ENCODE measurements at regions not wholly inside any gene's neighbourhood (a gene's known extent, or its start where the extent isn't known, plus 50 kb on each side); places are given as distances from the start of the nearest gene placed in this dataset.
"Not testable (repeated sequence)": the region's sequence is repeated elsewhere in the genome, so short reads cannot be mapped to it uniquely, and the experiment has no call there.

DNA sequence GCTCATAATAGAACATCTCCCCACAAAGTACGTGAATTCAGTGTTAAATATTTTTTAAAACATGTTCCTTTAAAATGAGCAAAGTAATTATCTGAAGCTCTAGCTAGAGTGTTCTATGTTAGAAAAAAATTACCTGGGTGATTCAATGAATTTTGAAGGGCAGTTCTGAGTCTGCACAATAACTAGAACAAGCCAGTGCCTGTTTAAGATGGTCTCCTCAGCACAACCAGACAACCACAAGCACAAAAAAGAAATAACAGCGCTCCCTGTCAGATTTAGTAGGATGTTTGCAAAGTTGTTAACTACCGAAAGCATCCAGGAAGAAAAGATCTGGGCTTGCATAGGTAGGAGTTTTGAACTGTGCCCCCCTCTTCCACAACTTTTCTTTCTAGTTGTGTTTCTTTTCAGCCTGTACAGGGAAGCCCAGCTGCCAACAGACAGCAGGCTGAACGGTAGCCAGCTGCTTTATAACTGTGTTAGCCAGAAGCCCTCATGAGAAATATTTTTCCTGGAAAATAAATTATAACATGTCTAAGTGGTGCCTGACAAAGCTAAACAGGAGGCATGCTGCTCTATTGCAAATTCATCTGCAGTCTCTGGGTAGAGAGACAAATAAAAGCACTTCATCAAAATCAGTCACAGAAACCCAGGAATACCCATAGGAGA, 1026.9 kb downstream of the MAT2B start:
- DNase-seq (ENCODE audit: low read depth in 4 of 4, low spot score in 2 of 4): no peak

DNA sequence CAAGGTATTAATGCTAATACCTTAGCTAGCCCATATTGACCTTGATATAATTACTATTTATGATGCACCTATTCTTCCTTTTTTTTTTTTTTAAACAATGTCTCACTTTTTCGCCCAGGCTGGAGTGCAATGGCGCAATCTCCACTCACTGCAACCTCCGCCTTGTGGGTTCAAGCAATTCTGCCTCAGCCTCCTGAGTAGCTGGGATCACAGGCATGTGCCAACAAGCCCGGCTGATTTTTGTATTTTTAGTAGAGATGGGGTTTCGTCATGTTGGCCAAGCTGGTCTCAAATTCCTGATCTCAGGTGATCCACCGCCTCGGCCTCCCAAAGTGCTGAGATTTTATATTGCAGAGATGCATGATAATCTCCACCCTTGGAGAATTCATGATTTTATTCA, 1028.0 kb downstream of the MAT2B start:
- not testable (repeated sequence) for DNase-seq (ENCODE audit: low read depth in 4 of 4, low spot score in 2 of 4)

DNA sequence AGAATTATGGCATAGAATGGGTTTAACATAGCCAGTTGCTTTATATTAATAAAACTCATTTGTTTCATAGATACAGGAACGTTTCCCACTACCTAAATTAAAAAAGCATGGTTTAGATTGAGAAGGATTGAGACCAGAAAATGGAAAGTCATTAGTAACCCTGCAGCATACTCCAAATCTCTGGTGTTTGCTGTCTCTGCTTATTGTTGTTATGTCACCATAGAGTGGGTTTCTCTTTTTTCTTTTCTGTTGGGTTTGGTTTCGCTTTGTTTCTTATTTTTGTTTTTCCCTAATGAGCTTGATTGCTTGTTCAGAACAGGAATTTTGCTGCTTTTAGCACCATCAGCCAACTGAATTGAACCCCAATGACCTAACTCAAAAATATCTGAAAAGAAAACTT, 1034.8 kb downstream of the MAT2B start:
- DNase-seq (ENCODE audit: low read depth in 4 of 4, low spot score in 2 of 4): no peak

DNA sequence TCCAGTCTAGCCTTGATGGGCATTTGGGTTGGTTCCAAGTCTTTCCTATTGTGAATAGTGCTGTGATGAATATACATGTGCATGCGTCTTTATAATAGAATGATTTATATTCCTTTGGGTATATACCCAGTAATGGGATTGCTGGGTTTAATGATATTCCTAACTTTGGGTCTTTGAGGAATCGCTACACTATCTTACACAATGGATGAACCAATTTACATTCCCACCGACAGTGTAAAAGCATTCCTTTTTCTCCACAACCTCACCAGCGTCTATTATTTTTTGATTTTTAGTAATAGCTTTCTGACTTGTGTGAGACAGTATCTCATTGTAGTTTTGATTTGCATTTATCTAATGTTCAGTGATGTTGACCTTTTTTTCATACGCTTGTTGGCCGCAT, 1040.1 kb downstream of the MAT2B start:
- DNase-seq (ENCODE audit: low read depth in 4 of 4, low spot score in 2 of 4): no peak

DNA sequence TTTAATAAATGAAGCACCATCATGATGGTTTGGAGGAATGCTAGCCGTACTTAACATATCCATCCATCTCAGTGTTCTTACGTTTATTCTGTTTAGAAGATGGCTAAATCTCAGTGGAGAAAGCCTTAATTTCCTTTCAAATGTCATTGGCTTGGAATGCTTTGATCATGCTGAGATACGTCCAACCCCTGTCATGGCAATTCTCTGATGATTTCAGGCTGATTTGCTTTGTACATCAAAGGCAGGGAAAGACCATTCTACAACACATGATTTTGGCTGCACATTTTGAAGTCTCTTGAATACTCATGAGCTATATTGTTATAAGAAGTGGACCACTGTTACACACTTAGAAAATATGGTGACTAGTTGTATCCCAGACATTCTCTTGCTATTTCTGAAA, 1048.4 kb downstream of the MAT2B start:
- no peak for DNase-seq (ENCODE audit: low read depth in 4 of 4, low spot score in 2 of 4)

DNA sequence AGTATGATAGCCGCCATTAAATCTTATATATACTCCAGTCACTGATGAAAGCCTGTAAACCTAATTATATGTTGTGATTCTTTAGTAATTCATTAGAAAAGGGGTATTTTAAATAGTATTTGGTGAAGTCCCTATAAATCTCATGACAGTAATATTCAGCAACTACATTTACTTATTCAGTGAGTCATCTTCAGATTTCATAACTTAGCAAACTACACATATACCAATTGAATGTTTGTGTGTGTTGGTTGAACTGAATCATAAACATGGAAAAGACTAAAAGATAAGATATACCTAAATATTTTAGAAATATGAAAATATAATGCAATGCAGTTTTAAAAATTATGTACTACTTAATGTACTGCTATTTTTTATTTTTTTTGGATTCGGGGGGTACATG, 1050.4 kb downstream of the MAT2B start:
- no peak for DNase-seq (ENCODE audit: low read depth in 4 of 4, low spot score in 2 of 4)

DNA sequence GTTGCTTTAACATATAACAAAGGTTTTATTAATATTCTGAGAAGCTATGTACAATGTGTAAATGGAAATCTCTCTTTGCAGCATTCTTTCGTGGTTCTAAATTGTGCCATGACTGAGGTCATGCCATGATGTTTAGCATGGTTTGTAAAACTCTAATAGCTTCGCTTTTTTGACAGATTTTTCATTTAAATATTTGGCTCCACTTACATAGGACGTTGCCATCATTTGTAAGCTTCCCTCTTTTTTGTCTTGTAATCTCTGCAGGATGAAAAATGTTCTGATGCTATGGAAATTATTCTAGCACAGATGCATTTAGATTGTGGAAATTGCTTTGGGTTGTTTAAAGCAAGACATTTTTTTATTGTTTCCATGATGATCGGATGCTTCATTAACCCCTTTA, 1054.8 kb downstream of the MAT2B start:
- no peak for DNase-seq (ENCODE audit: low read depth in 4 of 4, low spot score in 2 of 4)

DNA sequence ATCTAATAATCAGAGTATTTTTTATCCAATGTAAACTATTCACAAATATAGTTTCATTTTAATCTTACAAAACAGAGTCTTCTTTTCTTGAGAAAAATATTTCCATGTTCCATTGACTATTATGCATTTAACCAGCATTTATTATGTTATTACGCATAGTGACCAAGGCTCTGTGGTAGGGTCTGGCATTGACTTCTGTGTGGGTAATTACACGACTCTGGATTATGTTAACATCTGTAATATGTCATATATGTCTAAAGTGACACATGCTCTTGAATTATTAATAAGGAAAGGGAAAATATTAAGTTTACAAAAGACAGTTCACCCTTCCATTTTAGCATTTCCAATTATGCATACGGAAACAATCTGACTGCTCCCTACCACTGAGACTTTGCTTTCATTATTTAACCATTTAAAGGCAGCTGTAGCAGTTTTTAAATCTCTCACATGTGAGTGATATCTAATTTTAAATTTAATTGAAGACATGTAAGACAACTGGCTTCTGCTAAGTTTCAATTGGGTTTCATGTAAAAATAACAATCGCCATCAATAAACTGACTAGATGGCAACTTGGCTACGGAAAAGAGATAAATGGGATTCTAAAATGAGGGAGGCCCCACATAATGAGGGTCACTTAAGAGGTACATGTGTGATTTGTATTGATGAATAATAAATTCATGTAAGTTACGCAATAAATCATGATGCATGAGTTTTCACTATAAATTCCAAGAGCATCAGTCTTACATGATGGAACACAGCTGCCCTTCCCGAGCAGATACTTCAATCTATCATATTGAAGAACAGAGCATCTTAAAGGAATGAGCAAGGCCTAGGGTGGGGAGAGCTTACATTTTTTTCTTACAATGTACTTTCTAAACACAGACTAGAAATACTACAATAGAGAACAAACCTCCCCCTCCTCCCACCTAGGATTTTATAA, 1056.8 kb downstream of the MAT2B start:
- DNase-seq (ENCODE audit: low read depth in 4 of 4, low spot score in 2 of 4): no peak

DNA sequence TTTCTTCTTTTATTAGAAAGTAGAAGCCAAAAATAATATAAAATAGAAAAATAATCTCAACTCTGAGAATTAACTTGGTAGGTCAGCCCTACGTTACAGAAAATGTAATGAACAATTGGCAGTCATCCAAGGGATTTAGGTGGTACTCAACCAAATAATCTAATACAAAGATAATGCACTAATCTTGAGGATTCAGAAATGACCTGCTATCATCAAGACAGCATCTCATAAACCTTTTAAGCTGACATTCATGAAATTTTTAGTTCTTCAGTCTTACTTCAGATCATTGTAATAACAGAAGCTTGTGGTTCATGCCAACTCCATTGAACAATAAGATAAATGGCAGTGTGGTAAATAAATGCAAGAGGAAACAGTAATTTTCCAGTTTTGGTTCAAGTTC, 1058.0 kb downstream of the MAT2B start:
- DNase-seq (ENCODE audit: low read depth in 4 of 4, low spot score in 2 of 4): no peak

DNA sequence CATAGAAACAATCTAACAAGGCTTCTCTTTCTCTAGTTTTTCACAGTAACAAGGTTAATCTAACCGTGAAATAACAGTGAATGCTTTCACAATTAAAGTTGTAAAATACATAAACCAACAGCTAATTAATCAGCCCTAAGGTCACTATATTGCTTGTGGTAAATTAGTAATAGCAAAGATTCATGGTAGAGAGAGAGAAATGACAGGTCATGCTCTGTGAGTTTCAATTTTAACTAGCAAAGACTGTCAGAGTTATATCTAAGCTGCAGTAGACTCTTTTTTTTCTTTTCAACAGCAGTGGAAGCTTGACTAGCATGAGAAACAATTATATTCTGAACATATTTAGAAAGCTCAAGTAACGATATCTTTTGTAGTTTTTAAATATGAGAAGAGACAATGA, 1068.0 kb downstream of the MAT2B start:
- peak in 1 of 4 donors; percentile 9 for DNase-seq (ENCODE audit: low read depth in 4 of 4, low spot score in 2 of 4)

DNA sequence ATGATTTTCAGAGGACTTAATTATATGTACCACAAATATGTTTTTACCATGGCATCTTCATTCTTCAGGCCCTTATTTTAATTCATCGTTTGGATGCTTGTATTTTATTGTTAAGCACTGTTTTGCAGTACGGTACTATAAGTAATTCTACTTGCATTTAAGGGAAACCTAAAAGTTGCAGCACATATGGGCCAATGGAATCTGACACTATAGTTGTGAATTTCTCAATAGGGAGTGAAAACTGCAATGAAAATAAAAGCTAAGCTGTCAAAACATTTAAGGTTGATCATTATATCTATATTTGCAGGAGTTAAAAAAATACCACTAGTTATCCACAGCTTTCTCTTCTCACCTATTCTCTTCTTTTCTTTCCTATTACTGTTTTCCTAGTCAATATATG, 1071.8 kb downstream of the MAT2B start:
- DNase-seq (ENCODE audit: low read depth in 4 of 4, low spot score in 2 of 4): no peak

DNA sequence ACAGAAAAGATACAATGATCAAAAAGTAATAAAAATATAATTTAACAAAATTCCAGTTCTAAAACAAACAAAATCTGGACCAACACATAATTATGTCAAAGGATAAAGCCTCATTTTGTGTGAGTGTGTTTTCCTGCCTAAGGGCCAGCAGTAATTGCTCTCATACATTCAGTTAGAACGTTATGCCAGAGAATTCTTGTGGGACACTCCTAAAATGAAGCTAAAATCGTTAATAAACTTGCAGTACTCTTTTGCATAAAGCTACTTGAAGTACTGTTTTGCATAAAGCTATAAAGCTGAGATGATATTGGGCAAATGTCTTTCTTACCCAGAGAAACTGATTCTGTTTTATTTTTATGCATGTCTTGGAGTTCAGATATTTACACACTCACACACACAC, 1072.3 kb downstream of the MAT2B start:
- no peak for DNase-seq (ENCODE audit: low read depth in 4 of 4, low spot score in 2 of 4)

DNA sequence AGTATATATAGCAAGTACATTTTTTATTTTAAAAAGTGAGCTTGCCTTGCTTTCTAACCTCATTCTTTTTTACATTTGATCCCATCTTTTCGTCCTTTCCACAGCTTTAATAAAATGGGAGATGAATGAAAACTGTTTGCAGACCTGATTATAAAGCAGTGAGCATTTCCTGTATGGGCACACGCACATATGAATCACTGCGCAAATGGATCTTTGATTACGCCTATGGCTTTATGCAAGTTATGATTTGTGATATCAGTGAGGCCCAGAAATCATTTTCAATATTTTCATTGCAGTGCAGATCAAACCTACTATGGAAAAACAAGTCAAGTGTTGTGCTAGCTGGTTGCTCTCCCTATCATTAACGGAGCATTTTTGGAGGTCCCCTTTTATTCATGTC, 1073.0 kb downstream of the MAT2B start:
- no peak for DNase-seq (ENCODE audit: low read depth in 4 of 4, low spot score in 2 of 4)

DNA sequence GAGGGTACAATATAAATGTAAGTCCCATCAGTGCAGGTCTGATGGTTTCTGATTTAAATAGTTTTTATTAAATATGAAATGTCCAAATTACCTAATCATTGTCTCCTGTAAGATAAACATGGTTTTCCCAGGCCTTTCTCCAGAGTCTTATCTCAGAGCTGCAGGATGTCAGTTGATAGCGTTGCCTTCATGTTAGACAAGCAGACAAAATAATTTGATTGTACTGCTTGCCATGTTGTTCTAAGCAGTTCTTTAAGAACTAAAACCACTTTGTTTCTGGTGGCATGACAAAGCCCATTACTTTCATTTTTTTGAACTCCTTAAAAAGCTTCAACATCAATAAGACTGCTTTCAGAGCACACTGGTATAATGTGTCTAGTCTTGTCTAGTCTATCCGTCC, 1073.5 kb downstream of the MAT2B start:
- DNase-seq (ENCODE audit: low read depth in 4 of 4, low spot score in 2 of 4): no peak

DNA sequence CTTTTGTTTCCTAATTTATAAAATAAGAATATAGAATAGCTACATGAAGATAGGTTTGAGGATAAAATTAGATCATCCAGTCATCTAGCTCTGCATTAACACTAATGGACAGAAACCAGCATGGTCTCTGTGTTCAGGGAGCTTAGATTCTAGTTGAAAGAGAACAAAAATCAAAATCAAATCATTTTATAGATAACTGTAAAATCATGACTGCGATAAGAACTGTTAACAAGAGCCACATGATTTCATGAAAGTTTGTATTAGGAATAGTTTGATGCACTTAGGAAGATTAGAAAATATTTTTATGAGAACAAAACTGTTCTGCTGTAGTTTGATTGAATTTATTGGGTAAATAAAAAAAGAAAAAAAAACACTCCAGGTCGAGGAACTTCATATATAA, 1074.7 kb downstream of the MAT2B start:
- DNase-seq (ENCODE audit: low read depth in 4 of 4, low spot score in 2 of 4): no peak

DNA sequence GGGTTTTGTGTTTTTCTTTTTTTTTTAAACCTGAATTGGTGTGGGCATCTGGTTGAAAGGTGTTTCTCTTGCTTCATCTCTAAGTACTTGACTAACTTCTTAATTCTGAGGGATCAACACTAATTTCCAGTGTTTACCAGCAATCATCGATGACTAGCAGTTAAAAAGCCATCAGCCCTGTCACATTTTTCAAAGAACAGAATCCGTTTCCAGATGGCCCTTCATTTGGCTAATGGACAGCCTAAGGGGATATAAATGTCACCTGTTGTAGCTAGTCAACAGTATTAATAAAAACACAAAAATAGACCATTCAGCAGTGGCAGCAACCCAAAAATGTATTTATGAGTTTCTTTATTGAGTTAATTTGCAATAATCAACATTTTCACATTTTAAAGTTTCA, 1076.5 kb downstream of the MAT2B start:
- no peak for DNase-seq (ENCODE audit: low read depth in 4 of 4, low spot score in 2 of 4)

DNA sequence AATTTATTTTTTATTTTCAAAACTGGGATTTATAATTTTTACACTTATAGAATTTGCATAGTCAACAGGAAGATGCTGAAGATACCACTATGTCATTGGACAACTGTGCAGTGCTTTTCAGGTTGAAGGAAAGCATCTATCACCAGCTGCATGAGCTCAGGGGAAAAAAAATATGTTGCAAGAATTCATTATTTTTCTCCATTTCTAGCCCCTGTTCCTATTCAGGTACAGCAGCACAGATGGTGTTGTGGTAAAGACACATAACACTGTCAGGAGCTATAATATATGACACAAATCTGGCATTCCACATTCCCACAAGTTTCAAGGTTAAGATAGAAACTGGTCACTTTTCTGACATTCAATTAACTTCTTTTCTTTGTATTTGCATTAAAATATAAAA, 1088.6 kb downstream of the MAT2B start:
- DNase-seq (ENCODE audit: low read depth in 4 of 4, low spot score in 2 of 4): no peak

DNA sequence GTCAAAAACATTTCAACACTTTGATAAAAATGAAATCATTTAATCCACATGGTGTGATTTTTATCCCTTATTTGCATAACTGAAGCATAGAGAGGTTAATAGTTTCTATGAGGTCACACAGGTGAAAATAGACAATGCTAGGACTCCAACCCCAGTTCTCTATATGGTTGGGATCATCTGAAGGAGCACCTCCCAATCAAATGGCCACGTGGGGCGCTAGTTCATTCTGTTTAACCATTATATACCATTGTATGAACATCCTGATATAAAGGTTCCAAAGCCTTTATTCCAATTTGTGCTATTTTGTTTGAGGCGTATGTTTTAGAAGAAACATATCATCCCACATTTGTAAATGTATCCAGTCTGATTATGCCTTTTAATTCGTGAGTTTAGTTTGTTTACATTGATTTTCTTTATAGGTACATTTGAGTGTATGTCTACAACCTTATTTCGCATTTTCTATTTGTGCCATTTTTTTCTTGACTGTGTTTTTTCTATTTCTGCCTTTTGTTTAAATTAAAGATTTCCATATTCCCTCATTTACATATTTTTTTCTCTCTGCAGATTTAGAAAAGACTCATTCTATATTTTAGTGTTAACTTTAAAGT, 1092.0 kb downstream of the MAT2B start:
- no peak for DNase-seq (ENCODE audit: low read depth in 4 of 4, low spot score in 2 of 4)

DNA sequence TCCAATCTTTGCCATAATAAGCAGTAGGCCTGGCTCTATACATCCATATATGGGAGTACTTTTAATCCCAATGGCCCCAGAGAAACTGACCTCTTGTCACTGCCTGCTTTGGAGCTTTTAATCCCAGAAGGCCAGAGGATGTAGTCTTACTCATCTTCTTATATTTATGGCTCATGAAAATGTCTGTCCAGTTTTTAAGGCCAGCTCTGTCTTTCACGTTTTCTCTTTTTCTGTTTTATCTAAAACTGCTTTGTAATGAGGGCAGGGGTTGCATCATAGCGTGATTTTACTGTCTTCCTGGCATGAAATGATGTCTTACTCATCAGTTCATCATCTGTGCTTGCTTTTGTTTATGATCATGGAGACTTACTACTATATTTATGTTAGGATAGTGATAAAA, 1094.9 kb downstream of the MAT2B start:
- DNase-seq (ENCODE audit: low read depth in 4 of 4, low spot score in 2 of 4): no peak

DNA sequence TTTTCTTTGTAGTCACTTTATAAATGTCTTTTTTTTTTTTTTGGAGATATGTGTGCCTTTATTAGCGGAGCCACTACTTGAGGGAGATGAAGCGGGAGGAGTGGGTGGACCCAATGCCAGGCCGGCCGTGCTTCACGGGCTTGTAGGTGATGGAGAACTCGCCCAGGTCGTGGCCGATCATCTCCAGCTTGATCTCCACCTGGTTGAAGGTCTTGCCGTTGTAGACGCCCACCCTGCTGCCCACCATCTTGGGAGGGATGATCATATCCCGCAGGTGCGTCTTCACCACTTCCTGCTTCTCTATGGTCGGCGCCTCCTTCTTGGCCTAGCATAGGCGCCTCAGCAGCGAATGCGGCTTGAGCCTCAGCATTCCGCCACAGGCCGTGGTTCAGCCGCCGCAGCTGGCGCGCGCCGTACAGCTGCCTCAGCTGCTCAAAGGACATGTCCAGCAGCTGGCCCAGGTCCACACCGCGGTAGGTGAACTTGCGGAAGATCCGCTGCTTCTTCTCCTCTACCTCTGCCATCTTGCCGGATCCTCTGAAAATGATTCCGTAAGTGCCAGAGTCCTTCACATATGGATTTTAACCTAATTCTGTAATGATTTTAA, 1095.6 kb downstream of the MAT2B start:
- DNase-seq (ENCODE audit: low read depth in 4 of 4, low spot score in 2 of 4): no peak

DNA sequence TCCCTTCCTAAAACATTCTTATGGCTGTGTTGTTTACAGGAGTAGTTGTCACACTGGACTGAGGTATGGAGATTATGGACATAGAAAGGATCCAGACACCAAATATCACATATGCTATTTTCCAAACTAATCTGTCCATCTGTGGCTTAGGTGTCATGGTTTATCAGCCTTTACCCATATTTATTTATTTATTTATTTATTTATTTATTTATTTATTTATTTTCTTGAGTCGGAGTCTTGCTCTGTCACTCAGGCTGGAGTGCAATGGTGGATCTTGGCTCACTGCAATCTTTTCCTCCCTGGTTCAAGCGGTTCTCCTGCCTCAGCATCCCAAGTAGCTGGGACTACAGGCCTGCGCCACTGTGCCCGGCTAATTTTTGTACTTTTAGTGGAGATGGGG, 1103.1 kb downstream of the MAT2B start:
- DNase-seq (ENCODE audit: low read depth in 4 of 4, low spot score in 2 of 4): no peak

Measured in left renal cortex interstitium (tissue), 4 donors.